HG02642 (cell line): ENCODE measurements at regions not wholly inside any gene's neighbourhood (a gene's known extent, or its start where the extent isn't known, plus 50 kb on each side); places are given as distances from the start of the nearest gene placed in this dataset.
"Not testable (repeated sequence)": the region's sequence is repeated elsewhere in the genome, so short reads cannot be mapped to it uniquely, and the experiment has no call there.

Experiments
- ATAC-seq: cut with Tn5 transposase; IDR thresholded peaks from one replicate; pipeline ENCODE4 v1.9.1; 2021; ENCODE audit warnings: mild to moderate bottlenecking; ENCODE audit not compliant: unreplicated experiment, poor library complexity

GRCh38 chr6:115159733-115160132 lies 816.9 kb upstream of the HS3ST5 start:
- no peak for ATAC-seq

- ATAC-seq: no peak
These were observed 795.1 kb upstream of the HS3ST5 start for GRCh38 chr6:115137910-115138309.

GRCh38 chr6:115133790-115134189 lies 791.0 kb upstream of the HS3ST5 start:
- no peak for ATAC-seq

- ATAC-seq: no peak
These were observed 789.1 kb upstream of the HS3ST5 start for GRCh38 chr6:115131709-115132490.

- ATAC-seq: not testable (repeated sequence)
These were observed 778.7 kb upstream of the HS3ST5 start for GRCh38 chr6:115121513-115121912.

- ATAC-seq: no peak
These were observed 777.6 kb upstream of the HS3ST5 start for GRCh38 chr6:115120391-115120790.

GRCh38 chr6:115091461-115091860 lies 748.6 kb upstream of the HS3ST5 start:
- ATAC-seq: no peak

- ATAC-seq: no peak
These were observed 735.7 kb upstream of the HS3ST5 start for GRCh38 chr6:115078555-115078954.

- no peak for ATAC-seq
These were observed 729.1 kb upstream of the HS3ST5 start for GRCh38 chr6:115071962-115072361.

GRCh38 chr6:115067690-115068447 lies 725.0 kb upstream of the HS3ST5 start:
- ATAC-seq: no peak

GRCh38 chr6:115064680-115065079 lies 721.9 kb upstream of the HS3ST5 start:
- no peak for ATAC-seq

- ATAC-seq: no peak
These were observed 717.8 kb upstream of the HS3ST5 start for GRCh38 chr6:115060581-115060980.

- ATAC-seq: no peak
These were observed 715.8 kb upstream of the HS3ST5 start for GRCh38 chr6:115058414-115059211.

- ATAC-seq: no peak
These were observed 712.8 kb upstream of the HS3ST5 start for GRCh38 chr6:115055579-115055978.

- not testable (repeated sequence) for ATAC-seq
These were observed 711.4 kb upstream of the HS3ST5 start for GRCh38 chr6:115054242-115054641.

- no peak for ATAC-seq
These were observed 710.5 kb upstream of the HS3ST5 start for GRCh38 chr6:115053169-115053860.

GRCh38 chr6:115016593-115016992 lies 673.8 kb upstream of the HS3ST5 start:
- ATAC-seq: no peak

- ATAC-seq: no peak
These were observed 662.2 kb upstream of the HS3ST5 start for GRCh38 chr6:115004982-115005381.

- ATAC-seq: no peak
These were observed 661.4 kb upstream of the HS3ST5 start for GRCh38 chr6:115004204-115004603.

- no peak for ATAC-seq
These were observed 659.0 kb upstream of the HS3ST5 start for GRCh38 chr6:115001731-115002350.
